GM19351 (cell line): ENCODE measurements at regions not wholly inside any gene's neighbourhood (a gene's known extent, or its start where the extent isn't known, plus 50 kb on each side); places are given as distances from the start of the nearest gene placed in this dataset.
"Not testable (repeated sequence)": the region's sequence is repeated elsewhere in the genome, so short reads cannot be mapped to it uniquely, and the experiment has no call there.

Experiments
- ATAC-seq: cut with Tn5 transposase; IDR thresholded peaks from one replicate; pipeline ENCODE4 v1.9.1; 2021; ENCODE audit warnings: mild to moderate bottlenecking, moderate library complexity; ENCODE audit not compliant: unreplicated experiment

GRCh38 chr5:172549696-172550095 is 91.4 kb upstream of the NEURL1B start:
- no peak for ATAC-seq

- no peak for ATAC-seq
These were observed 91.9 kb upstream of the NEURL1B start for GRCh38 chr5:172548981-172549687.

GRCh38 chr5:172548311-172548731 is 92.7 kb upstream of the NEURL1B start:
- ATAC-seq: no peak

GRCh38 chr5:172546196-172546595 is 91.9 kb upstream of the SH3PXD2B start:
- ATAC-seq: no peak

- no peak for ATAC-seq
These were observed 91.0 kb upstream of the SH3PXD2B start for GRCh38 chr5:172545291-172545801.

GRCh38 chr5:172544371-172545095 is 90.2 kb upstream of the SH3PXD2B start:
- ATAC-seq: no peak

- no peak for ATAC-seq
These were observed 89.4 kb upstream of the SH3PXD2B start for GRCh38 chr5:172543484-172544298.

- no peak for ATAC-seq
These were observed 88.4 kb upstream of the SH3PXD2B start for GRCh38 chr5:172542651-172543131.

- no peak for ATAC-seq
These were observed 87.4 kb upstream of the SH3PXD2B start for GRCh38 chr5:172541773-172542136.

- no peak for ATAC-seq
These were observed 86.9 kb upstream of the SH3PXD2B start for GRCh38 chr5:172541099-172541772.

GRCh38 chr5:172540099-172540870 is 86.0 kb upstream of the SH3PXD2B start:
- no peak for ATAC-seq

GRCh38 chr5:172535108-172535445 is 80.8 kb upstream of the SH3PXD2B start:
- ATAC-seq: no peak

GRCh38 chr5:172534229-172535107 is 80.1 kb upstream of the SH3PXD2B start:
- no peak for ATAC-seq

- ATAC-seq: peak; percentile 70
These were observed 79.3 kb upstream of the SH3PXD2B start for GRCh38 chr5:172533399-172534228.

- no peak for ATAC-seq
These were observed 78.7 kb upstream of the SH3PXD2B start for GRCh38 chr5:172533058-172533398.

GRCh38 chr5:172532439-172532838 is 78.1 kb upstream of the SH3PXD2B start:
- ATAC-seq: not testable (repeated sequence)

- no peak for ATAC-seq
These were observed 77.3 kb upstream of the SH3PXD2B start for GRCh38 chr5:172531704-172532026.

GRCh38 chr5:172530878-172531703 is 76.8 kb upstream of the SH3PXD2B start:
- peak; percentile 46 for ATAC-seq
